SKM-1 treated with dmso at 0.1 percent for 144 hours (cell line): ENCODE measurements at regions not wholly inside any gene's neighbourhood (a gene's known extent, or its start where the extent isn't known, plus 50 kb on each side); places are given as distances from the start of the nearest gene placed in this dataset.
"Not testable (repeated sequence)": the region's sequence is repeated elsewhere in the genome, so short reads cannot be mapped to it uniquely, and the experiment has no call there.

ENCODE experiments used
- DNase-seq: peaks from one replicate; lab custom pipeline; 2025; ENCODE audit not compliant: unreplicated experiment; lab: John Stamatoyannopoulos, UW

DNA sequence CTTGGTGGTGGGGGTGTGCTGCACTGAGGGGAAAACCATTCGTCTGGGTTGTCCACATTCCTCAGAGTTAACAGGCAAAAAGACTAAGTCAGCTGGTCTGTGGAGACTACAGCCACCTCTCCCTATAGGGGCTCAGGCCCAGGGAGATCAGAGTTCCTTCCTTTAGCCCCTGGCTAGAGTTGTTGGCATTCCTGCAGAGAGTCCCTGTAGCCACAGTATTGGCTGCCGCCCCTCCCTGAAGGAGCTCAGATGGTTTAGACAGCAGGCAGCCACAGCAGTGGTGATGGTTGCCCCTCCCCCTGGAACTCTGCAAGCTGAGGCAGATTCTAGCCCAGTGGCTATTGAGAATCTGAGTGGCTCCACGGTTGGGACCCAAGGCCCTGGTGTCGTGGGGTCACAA, 1072.5 kb upstream of the ATXN7L3B start:
- no peak for DNase-seq

DNA sequence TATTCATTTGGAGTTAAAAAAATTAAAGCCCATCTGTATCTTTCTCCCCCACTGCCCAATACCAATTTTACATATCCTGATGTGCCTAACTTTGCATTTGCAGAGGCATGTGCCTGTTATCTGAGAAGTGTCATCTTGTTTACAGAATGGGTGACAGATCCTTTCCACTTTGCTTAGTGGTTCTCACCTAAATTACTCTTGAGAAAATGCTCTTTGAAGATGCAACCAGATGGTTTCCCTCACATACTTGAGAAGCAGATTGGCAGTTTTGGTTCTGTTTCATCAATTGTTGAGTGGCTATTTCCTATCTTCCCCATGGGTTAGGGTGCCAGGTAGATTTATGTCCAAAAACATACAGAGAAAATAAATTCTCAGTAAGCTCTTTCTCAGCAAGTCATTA, 1051.4 kb upstream of the ATXN7L3B start:
- no peak for DNase-seq

- no peak for DNase-seq
Observed at GRCh38 chr12:73506611-73507010, 1031.0 kb upstream of the ATXN7L3B start.

DNA sequence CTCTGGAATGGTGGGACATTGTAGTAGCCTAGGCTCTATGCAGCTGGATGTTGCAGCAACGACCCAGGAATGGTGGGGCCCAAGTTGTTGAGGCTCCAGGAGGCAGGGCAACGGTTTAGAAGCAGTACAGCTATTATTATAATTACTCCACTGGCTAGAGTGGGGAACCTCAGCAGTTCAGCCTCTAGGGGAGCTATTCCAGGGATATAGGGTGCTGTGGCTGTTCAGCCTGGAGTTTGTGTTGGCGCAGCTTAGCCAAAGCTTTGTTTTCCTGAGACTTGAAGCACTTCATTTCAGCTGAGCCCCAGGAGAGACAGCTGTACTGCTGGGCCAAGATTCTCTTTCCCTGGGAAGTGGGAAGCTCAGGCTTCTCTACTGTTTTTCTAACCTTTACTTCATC, 1023.0 kb upstream of the ATXN7L3B start:
- no peak for DNase-seq

GRCh38 chr12:73517859-73518258, 1019.8 kb upstream of the ATXN7L3B start:
- no peak for DNase-seq

- DNase-seq, result no peak
Observed at GRCh38 chr12:73529231-73529630, 1008.4 kb upstream of the ATXN7L3B start.

DNA sequence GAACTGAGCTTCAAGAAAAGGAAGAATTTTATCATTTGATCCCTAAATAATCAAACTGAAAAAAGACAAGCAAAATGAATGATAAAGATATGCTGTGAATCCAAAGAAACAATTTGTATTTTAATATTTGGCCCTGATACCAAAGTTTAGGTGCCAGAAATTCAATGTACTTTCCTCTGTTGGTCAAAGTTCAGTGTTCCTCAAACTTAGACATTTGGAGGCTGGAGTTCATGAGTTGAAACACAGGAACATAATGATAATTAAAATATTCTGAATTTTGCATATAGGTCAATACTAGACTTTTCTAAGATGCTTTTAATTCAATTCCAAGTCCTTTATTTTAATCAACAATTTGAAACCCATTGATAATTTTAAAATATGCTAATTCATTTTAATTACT, 1007.7 kb upstream of the ATXN7L3B start:
- DNase-seq, result no peak

DNA sequence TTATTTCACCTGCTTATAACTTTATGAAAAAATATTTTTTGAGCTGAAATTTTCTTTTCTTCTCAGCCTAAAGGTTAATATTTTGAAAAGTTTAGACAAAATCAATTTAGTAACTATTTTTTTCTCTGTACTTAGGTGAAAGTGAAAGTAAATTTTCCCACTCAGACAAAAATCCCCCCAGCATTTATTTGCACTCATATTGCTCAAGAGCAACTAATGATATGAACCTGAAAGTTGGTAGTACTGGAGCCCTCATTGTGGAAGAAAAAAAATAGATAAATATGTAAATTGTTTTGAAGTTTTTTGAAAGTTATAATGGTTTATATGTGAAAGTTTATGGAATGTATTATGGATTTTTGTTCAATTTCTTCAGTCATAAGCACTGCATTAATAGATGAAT, 1005.9 kb upstream of the ATXN7L3B start:
- no peak for DNase-seq

- no peak for DNase-seq
Observed at GRCh38 chr12:73547421-73547820, 990.2 kb upstream of the ATXN7L3B start.

- DNase-seq, result no peak
Observed at GRCh38 chr12:73585136-73585535, 952.5 kb upstream of the ATXN7L3B start.

DNA sequence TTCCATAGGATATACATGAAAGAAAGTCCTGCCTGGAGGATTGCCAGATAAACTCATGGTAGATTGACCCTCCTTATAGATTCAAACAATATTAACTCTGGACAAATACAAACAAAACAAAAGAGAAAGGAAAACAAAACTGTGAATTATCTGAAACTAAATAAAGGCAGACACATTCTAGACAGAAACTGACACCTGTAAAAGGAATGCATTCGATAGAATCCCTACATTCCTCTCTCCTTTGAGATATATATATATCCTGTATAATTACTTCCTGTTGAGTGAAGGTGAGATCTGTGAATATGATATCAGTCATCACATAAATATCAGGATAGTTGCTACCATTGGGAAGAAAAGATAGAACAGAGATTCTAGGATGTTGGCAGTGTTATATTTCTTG, 948.4 kb upstream of the ATXN7L3B start:
- DNase-seq, result no peak

GRCh38 chr12:73598626-73599025, 939.0 kb upstream of the ATXN7L3B start:
- DNase-seq, result no peak

DNA sequence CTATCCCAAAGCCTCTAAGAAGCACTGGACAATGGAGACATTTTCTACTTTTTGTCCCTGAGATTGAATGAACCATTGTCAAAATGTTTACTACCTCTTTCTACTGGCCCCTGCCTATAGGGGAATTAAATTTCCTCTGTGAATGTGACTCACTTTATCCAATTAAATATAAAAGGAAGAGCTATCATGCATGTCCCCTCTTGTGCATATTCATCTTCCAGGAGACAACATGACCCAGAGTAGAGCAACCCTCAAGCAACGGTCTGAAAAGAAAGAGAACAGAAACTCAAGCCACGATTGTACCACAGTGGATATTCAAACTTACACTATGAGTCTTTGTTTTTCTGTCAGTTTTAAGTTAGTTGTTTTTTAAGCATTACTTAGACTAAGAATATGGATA, 938.4 kb upstream of the ATXN7L3B start:
- DNase-seq, result no peak

- DNase-seq, result not testable (repeated sequence)
Observed at GRCh38 chr12:73605925-73606324, 931.7 kb upstream of the ATXN7L3B start.

GRCh38 chr12:73612551-73612950, 925.1 kb upstream of the ATXN7L3B start:
- DNase-seq, result no peak

GRCh38 chr12:73623421-73623820, 914.2 kb upstream of the ATXN7L3B start:
- DNase-seq, result no peak

DNA sequence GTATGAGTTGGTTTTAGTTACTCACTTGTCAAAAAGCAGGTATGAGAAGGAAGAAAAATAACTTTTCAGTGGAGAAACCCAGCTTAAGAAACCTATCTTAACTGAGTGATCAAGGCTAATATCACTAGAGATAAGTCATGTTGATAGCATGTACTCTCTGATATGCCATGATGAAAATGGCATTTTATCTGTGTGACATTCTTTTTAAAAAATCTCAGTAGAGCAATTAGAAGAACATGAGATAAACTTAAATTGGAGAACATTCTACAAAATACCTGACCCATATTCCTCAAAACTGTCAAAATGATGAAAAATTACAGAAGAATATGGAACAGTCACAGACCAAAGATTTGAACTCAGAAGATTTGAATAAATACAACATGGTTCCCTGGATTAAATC, 912.4 kb upstream of the ATXN7L3B start:
- DNase-seq, result no peak

DNA sequence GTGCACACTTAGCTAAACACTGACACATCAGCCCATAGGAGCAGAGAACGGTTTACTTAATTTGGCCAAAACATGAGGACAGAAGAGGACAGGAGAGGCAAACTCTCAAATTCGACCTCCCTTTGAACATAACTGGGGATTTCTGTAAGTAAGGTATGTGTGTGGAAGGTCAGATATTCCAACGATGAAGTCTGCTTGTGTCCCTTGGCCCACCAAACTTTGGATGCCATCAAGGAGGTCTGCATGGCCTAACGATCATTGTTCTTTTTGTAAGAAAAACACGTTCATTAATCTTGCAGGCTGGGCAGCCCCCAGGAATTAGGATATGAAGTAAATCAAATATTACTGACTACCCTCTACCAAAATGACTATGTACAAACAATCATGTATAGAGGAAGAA, 908.5 kb upstream of the ATXN7L3B start:
- no peak for DNase-seq

DNA sequence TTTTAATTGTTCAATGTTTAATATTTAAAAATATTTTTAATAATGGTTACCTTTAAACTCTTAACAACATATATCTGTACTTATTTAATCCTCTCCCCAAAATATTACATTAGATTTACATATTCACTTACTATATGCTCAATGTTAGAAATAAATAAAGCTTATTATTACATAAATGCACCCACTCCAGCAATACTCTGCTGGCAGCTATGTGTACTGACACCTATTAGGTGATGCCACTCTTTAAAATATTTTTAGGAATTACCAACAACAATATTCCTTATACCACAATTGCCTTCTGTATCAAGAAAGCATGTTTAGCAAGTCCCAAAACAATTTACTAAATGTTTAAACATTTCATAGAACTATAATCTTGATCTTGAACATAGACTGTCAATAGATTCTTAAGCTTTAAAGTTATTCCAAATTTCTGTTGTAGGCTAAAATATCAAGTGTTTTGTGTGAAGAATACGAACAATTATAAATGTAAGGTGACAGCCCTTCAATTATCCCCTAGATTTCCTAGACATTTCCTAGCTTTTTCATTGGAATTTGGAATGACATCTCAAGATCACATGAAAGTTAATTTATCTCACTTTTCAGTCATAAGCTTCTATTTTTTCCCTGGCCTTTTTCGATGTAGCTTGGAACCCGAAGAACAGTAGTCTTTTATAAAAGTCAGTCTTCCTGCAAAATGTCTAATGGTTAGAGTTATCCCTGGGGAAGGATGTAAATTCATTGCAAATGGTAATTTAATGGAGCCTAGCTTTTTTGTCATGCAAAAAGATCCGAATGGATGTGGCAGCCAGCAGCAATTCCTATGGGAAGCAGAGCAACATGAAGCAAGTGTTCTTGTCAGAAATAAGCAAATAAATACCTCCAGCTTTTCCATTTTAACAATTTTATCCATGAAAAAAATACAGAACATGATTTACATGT, 907.5 kb upstream of the ATXN7L3B start:
- DNase-seq, result no peak

GRCh38 chr12:73632191-73632590, 905.4 kb upstream of the ATXN7L3B start:
- DNase-seq, result no peak

DNA sequence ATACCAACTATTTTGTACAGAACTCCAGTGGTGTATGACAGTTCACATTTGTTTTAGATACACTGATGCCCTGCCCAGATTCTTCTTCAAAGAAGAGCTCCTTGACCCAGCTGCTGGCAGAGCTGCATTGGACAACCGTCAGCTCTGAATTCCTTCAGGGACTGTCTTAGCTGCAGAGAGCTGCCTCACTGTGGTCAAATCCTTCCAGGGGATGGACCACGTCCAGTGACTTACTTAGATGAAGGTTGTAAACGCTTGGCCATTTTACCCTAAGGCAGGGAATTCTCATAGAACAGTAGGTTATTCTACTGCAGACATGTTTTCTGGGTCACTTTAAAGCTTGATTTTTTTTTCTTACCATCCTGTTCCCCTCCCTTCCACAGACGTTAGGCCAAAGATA, 905.0 kb upstream of the ATXN7L3B start:
- DNase-seq, result no peak

GRCh38 chr12:73639397-73639796, 898.2 kb upstream of the ATXN7L3B start:
- DNase-seq, result not testable (repeated sequence)

- no peak for DNase-seq
Observed at GRCh38 chr12:73656375-73656774, 881.3 kb upstream of the ATXN7L3B start.
